MM.1S (cell line): ENCODE measurements at regions not wholly inside any gene's neighbourhood (a gene's known extent, or its start where the extent isn't known, plus 50 kb on each side); places are given as distances from the start of the nearest gene placed in this dataset.

Source experiments
- CTCF ChIP-seq: fragments of 300-600 bp; sonication (generic); IDR thresholded peaks from 2 replicates; pipeline ENCODE4 v1.5.1; 2016; ENCODE audit warnings: antibody characterized with exemption, low read length, mixed read lengths
- EZH2phosphoT487 ChIP-seq: fragments of 300-600 bp; sonication (generic); IDR thresholded peaks from 2 replicates; pipeline ENCODE4 v1.6.1; 2018; ENCODE audit warnings: antibody characterized with exemption, low read length

DNA sequence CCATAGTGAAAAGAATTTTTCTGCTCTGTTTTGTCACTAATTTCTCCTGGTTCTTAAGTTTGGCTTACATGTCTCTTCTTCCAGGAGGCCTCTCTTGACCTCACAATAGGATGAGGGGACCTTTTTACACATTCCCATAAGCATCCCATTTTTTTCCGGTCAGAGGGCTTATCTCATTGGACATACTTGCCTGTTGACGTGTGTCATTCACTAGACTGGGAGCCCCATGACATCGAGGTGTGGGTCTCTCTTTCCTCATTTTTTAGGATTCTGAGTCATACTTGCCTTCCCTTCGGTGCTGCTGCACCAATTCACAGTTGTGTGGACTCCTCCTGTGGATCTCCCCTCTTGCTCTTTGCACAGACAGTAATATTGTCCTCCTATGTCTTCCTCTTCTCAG lies 601.8 kb downstream of the GATA3 start:
- TF ChIP-seq EZH2phosphoT487 (no peak), CTCF (no peak)
